GM18520 (cell line): ENCODE measurements at regions not wholly inside any gene's neighbourhood (a gene's known extent, or its start where the extent isn't known, plus 50 kb on each side); places are given as distances from the start of the nearest gene placed in this dataset.
"Not testable (repeated sequence)": the region's sequence is repeated elsewhere in the genome, so short reads cannot be mapped to it uniquely, and the experiment has no call there.

ENCODE experiments used
- ATAC-seq: cut with Tn5 transposase; IDR thresholded peaks from one replicate; pipeline ENCODE4 v1.9.1; 2021; ENCODE audit not compliant: unreplicated experiment

DNA sequence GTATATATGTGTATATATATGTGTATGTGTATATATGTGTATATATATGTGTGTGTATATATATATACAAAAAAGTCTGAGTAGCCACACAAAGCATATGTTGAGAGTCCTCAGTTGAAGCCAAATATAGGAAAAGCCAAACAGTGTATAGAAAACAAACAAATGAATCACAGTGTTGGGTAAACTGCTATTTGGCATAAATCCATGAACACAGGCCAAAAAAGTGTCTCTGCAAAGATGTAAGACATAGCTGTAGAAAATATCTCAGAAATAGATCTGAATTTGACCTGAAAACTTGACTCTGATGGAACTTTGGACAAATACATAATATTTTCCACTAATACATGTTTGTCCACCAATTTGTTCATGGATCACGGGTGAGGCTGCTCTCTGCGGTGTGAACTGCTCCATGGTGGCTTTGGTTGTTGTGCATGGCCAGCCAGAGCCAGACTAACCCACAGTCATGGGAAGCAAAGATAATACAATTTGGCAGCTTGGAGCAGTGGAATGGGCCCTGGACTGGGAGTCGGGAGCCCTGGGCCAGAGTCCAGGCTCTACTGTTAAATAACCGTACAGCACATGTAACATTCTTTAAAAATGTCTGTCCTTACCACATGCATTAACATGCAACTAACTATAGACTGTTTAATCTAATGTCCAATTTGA, 76.9 kb upstream of the EED start:
- ATAC-seq: no peak

DNA sequence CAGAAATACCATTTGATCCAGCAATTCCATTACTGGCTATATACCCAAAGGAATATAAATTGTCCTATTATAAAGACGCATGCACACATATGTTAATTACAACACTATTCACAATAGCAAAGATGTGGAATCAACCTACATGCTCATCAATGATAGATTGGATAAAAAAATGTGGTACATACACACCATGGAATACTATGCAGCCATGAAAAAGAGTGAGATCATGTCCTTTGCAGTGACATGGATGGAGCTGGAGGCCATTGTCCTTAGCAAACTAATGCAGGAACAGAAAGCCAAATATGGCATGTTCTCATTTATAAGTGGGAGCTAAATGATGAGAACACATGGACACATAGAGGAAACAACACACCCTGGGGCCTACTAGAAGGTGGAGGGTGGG, 78.3 kb upstream of the EED start:
- not testable (repeated sequence) for ATAC-seq

DNA sequence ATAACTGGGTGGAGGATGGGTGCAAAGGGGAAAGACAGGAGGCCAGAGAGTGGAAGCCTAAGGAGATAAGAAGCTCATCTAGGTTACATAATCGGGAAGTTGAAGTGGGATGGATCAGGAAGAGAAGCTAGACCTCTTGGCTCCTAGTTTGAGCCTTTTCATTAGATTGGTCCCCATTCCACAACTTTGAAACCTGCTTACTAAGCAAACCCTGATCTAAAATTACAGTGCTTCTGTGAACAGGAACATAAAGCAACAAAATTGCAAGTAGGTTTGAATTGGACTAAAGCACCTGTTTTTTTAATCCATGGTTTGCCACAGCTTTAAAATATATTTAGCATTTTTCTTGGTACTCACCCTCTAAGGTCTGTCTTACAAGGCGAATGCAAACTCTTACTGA, 80.4 kb upstream of the EED start:
- no peak for ATAC-seq

DNA sequence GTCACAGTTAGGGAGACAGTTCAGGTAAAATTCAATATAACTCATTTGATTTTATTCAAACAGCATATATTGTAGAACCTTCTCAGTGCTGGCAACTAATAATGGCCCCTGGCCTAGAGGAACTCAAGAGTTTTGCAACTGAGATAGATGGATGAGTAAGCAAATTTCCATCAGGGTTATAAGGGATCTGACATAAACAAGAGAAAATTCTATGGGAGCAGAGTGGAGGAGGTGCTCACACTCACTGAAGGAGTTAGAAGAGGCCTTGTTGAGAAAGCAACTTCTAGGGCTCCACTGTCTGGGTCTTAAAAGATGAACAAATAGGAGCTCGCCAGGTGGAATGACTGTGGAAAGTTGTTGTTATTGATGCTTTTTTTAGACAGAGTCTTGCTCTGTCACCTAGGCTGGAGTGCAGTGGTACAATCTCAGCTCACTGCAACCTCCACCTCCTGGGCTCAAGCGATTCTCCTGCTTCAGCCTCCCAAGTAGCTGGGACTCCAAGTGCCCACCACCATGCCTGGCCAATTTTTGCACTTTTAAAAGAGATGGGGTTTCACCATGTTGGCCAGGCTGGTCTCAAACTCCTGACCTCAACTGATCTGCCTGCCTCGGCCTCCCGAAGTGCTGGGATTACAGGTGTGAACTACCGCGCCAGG, 81.2 kb upstream of the EED start:
- not testable (repeated sequence) for ATAC-seq

DNA sequence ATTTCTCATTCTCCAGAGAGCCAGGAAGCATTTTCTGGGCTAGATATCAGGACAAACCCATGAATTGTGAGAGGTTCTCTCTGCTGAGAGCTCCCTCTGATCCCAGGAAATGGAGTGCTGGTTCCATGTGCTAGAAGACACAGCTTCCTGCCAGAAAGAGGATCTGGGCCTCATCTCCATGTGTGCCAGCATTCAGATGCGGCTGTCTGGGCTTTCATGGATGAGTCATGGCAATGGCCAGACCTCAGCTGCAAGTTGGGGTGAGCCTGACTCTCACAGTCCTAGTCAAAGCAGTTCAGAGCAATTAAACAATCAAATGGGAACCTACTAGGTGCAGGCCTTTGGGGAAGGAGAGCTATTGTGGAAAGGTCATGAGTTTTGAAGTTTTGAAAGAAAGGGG, 82.3 kb upstream of the EED start:
- no peak for ATAC-seq

DNA sequence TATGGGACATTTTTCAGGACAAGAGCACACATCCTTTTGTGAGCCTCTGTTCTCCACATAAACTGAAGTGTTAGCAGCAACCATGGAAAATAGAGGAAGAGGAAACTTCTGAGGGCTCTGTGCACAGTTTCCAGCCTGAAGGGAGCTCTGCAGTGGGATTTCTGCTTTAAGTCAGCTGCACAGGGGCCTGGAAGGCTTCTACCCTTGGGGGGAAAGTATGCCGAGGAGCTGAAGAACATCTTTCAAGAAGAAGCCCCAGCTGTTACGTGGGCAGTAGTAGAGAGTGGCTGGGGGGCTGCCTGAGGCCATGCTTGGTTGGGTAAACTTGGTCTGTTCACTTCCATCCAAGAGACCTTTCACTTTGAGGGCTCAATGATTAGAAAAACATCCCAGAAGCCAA, 82.7 kb upstream of the EED start:
- no peak for ATAC-seq

DNA sequence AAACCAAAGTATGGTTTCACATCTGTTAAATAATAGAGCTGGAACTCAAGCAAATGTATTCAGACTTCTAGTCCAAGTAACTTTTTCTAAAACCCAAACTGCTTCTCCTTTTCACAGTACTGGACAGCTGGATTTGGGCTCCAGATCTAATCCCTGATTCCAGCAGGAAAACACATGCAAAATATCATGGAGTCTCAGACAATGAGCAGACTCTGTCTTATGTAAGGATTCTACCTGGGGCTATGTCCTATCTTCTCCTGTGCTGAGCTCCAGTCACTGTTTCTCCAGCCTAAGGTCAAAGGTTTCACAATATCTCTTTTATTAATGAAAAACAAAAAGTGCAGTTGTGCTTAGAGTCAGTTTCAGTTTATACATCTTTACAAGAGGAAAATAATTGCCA, 83.2 kb upstream of the EED start:
- no peak for ATAC-seq

DNA sequence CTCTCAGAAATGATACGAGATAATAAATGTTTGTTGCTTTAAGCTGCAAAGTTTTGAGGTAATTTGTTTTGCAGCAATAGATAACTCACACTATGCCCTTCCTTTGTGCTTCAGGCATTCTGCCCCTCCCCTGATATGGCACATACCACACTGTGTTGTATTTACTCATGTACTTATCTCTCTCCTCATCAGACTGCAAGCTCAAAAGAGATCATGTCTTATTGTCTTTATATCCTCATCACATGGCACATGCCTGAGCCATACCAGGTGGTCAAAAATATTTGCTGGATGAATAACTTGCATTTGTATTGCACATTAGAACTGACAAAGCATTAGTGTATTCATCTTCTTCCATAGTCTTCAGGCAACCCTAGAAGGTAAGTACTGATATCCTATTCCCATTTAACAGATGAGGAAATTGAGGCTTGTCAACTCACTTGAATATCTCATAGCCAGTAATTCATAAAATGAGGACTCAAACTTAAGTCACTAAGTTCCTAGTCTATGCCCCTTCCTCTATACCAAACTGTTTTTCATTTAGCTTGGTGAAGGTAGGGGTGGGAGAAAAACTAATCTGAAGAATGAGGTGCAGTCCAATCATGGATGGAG, 83.9 kb upstream of the EED start:
- no peak for ATAC-seq

DNA sequence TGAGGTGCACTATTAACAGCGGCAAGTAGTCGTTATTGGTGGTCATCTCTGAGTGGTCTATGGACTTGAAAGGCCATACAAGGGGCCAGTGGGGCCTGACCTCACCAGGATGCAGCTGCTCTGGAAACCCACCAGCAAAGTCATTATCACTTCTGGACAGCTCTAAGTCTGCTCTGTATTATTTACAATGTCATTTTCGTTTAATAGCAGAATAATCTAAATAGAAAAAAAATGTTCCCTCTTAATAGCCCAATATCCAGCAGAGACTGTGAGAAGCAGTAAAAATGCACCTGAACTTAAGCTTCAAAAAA, 85.0 kb upstream of the EED start:
- ATAC-seq: no peak

DNA sequence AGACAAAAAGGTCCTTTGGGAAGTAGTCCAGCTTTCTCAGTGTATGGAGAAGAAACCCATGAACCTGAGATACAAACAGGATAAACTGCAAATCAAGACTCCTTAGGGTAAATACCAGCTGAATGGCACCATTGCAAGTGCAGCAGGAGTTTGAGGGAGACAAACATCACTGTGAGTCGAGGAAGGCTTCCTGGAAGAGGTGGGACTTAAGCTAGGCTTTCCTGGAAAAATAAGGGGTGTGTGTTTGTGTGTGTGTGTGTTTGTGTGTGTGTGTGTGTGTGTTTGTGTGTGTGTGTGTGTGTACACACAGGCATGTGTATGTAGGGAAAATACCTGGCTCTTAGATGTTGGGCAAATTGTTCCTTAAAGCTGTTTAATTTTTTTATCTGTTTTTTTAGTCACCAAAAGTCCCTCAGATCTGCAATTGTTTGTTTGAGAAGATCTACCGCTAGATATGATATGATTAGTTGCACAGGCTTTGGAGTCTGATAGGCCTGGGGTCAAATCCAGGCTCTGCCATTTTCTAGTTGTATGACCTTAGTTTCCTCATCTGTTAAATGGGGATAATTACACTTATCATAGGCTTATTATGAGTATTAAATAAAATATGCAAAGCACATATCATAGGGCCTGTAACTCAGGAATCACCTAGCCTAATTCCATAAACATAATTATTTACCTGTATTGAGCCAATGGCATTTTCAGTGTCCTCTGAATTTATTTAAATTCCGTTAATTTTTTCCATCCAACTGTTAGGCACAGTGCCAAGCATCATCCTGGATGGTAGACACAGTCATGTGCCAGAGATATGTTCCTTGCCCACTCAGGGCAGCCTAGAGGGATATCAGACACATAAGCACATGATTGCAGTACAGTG, 85.6 kb upstream of the EED start:
- no peak for ATAC-seq

DNA sequence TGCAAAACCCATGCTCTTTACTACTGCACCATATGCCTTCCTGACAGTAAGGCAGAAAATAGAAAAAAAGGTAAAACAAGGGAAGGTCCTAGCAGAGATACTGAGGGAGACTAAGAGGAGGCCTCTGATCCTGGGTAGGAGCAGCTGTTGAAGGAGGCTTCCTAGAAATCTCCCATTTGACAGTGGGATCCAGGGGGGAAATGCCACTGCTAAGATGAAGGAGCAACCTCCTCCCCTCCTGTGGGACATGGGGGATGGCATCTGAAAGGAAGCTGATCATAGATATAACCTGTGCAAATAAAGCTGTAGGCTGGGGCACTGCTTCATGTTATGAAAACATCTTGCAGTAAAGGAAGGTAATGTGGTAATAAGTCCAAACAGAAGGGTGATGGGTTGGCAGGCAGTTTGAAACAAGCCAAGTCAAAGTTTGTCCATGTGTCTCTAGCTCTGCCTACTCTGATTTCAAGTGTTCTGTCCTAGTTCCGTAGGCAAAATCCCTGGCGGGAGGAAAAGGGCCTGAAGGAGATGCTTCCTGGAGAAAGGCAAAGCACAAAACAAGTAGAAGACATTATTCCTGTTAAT, 86.7 kb upstream of the EED start:
- ATAC-seq: no peak

DNA sequence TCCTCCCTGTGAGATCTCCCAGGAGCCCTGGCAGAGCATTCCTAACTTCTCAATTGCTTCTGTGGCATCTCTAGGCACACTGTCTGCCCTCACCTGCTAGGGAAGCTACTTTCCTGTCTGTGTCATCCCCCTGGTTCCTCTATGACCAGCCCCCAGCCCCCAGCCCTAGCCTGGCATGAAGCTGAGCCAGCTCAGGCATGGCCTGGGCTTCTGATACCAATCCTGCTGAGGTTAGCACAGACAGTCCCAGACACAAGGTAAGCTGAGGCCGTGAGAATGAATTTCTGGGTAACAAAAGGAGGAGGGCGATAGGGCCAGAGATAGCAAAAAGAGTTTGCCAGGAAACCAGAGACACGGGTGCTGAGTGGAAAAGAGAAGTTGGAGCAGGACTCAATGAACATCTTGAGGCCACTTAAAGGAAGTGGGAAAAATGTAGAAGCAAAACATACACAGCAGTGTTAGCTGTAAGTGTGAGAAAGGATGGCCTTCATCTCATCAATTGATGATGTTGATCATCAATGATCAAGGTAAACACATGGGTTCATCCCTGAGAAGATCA, 87.6 kb upstream of the PICALM start:
- ATAC-seq: no peak

DNA sequence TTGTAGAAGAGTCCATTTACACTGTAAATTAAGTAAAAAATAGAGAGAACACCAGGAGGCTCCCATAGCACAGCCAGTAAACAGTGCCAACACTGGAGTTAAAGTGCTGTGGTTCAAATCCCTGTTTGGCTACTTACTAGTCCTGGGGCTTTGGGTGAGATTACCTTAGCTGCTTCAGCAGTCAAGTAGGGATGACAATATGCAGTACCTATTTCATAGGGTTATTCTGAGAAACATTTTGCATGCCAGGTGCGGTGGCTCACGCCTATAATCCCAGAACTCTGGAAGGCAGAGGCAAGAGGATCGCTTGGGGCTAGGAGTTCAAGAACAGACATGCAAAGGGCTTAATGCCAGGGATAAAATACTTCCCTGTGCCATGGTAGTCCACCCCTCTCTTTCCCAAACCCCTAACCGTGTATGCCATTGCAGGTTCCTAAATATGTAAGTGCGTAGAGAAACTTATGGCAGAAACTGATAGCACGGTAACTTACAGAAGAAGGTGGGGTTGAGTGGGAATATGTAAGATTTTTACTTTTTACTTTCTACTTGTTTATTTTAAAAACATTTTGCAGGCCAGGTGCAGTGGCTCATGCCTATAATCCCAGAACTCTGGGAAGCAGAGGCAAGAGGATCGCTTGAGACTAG, 86.4 kb upstream of the PICALM start:
- ATAC-seq: no peak

DNA sequence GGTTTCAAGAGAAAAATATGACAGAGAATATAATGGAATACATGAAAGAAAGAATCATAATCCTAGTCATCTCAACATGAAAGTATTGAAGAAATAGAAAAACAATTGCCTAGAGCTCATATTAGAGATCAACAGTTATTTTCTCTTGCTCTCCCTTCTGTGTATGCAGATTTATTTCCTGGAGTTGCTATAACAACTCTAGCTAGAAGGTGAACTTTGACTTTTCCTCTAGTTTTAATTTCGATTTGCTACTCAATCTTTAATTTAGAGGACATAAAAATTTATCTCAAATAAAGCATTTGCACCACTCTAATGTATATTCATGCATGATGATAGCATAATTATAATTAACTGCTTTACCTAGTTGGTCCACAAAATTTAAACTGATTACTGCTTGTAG, 84.6 kb upstream of the PICALM start:
- no peak for ATAC-seq

DNA sequence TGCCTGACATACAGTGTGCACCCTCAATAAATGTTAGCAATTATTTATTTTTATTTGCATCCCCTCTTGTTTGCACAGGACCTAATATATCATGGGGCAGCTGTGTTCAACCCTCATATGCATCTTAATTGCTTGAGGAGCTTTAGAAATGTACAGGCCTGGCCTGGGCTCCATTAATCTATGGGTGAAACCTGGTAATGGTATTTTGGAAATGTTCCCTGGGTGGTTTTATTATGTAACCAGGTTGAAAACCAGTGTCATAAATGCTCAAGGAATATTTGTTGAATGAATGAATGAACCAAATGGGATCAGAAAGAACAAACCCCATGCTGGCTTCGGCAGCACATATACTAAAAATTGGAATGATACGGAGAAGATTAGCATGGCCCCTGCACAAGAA, 84.0 kb upstream of the PICALM start:
- no peak for ATAC-seq

DNA sequence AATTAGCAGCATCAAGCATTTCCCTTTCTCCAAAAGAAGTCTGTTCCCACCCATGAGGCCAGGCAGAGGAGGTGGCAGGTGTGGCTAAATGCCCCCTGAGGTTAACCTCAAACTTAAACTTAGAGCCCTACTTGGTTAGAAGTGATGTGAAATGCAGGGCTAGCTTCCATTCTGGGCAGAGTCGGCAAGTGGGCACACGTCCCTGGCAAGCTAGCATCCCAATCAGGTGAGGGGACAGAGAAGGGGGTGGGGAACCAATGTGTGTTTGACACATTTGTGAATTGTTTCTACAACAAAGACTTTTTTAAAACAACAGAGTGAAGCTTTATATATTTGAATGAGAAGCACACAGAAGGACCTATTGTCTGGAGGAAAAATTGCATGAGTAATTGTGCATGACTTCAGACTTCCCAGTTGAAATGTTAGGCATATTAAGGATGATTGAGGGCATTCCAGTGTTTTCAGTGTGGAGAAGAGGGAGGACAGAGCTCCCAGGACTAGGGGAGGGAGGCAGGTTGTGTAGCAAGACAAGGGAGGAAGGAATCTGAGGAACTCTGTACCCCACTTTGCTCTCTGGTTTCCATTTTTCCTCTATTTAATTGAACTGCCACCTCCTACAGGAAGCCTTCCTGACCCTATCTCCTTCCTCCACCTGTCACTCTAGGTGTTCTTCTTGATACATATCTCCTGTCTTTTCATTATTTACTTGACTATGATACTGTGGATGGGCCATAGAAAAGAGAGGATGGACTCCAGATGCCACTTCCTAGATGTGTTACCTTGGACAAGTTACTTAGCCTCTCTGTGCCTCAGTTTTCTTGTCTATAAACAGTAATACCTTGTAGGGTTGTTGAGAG, 83.3 kb upstream of the PICALM start:
- no peak for ATAC-seq

DNA sequence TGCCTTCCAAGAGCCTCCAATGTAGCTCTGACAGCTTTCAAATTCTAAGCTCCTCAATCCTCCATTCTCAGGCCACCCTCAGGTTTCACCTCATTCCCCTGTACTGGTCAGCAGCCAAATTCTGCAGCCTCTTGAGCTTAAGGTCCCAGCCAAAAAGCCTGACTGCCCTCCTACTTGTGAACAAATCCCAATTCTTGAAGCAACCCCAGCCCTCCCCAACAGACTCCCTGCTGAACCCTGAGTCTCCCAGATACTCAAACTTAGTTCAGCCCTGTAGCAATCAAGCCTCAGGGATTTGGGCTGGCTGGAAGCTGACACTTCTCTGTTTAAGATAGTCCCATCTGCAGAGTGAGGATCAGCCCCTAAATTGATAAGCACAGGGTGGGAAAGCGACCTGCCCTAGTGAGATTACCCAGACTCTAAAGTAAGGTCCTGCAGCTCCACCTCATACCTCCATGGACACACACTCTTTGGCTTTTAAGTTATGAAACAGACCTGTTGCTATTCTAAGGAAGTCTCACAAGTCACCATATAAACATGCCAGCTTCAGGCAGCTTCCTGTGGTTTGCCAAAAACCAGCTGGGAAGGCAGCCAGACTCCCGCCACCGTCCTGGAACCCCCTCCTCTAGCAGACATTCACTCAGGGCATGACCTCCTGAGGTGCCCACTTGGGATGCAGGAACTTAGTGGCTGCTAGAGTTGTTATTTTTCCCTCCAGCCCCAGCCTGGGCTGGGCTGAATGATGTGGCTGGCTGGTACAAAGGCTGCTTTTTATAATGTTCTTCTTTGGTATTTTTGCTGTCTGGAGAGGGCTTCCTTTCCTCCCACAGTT, 82.5 kb upstream of the PICALM start:
- ATAC-seq: no peak

DNA sequence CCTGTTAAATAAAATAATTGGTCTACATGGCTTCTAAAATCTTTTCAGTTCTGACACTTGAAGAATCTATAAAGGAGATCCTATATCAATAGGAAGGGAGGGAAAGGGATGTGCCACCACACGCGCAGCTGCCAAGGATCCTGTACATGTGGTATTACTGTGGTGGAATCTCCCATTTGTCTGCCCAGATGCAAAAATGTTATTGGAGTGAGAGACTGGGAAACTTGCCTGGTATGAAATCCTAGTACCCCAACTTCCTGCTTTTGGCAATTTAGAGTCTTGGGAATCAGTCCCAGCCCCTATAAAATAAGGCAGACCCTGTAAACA, 81.9 kb upstream of the PICALM start:
- ATAC-seq: no peak

DNA sequence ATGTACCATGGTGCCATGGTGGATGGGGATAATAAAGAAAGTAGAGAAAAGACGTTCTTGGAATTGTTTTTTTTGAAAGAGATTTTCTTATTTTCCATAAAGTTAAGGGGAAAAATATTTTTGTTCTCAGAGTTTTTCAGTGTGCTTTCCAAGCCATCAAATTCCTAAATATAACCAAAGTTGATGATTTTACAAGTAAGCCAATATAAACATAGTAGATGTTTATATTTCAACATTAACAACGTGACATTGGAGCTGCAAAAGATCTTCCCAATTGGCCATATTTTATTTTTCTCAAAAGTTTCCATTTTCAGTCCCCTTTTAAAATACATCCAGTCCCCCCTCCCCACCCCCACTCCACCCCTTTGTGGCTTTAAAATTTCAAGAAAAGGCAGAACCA, 80.9 kb upstream of the PICALM start:
- ATAC-seq: no peak
